ENCODE measurements at regions not wholly inside any gene's neighbourhood (a gene's known extent, or its start where the extent isn't known, plus 50 kb on each side); places are given as distances from the start of the nearest gene placed in this dataset.

DNA sequence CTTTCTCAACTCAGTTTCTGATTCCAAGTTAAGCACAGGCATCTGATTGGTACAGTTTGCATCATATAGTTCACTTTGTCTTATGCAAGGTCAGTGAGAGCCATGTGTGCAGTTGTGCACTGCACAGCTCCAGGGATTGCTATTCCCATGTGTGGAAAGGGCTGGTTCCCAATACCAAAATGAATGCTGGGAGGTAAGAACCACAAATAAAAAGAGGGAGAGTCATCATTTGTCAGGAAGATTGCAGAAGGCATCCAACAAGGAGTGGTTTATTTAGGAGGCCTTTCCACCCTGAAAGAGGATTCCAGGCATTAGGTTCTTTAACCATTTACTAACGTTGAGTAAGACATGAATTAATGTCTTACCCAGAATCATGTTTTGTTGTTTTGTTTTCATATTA, 141.2 kb upstream of the ST6GAL2 start:
- no peak for DNase-seq

DNA sequence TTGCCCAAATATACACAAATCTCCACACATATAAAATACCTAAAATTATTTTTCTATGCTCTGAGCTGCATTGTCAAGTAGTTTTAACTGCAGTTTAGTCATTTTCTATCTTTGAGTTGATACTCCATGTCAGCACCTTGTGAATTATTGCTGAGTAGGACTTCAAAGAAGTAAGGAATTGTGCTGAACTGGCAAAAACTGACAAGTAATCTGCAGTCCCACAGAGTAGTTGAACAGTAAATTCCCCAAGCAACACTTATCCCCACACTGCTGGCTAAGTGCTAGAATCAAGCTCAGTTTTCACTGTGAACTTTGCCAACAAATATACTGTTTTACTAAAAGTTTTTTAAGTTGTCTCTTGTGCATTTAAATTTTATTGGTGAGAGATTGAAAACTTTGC, 141.8 kb upstream of the ST6GAL2 start:
- DNase-seq: no peak

DNA sequence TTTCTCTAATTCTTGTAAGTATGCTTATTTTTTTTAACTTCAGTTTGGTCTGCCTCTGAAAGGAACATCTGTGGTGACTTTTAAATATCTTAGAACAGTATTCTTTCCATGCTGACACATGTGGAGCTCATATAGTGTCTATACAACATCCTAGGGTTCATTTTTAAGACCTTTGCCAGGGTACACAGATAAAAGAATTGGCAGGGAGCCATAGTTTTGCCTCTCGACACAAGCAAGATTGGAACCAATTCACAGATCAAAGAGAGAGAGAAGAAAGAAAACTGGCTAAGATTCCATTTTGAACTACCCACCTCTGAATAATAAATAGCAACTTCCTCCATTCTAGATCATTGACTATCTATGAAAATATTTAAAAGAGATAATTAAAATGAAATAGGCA, 142.7 kb upstream of the ST6GAL2 start:
- no peak for DNase-seq

DNA sequence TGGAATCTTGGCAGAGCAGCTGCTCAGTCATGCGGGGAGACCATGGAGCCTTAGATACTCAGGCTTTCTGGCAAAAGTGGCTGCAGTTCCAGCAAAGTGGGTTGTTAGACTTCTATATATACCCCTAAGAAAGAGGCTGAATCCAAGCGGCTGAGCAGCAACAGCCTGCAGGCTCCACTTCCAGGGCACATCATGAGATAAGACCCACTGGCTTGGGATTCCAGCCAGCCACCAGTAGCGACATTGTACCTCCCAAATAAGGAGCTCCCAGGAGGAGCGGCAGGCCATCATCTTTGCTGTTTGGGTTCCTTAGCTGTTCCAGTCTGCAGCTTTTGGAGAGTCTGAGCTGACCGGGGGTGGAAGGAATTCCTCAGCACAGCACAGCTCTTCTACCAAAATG, 150.3 kb upstream of the ST6GAL2 start:
- DNase-seq: no peak

DNA sequence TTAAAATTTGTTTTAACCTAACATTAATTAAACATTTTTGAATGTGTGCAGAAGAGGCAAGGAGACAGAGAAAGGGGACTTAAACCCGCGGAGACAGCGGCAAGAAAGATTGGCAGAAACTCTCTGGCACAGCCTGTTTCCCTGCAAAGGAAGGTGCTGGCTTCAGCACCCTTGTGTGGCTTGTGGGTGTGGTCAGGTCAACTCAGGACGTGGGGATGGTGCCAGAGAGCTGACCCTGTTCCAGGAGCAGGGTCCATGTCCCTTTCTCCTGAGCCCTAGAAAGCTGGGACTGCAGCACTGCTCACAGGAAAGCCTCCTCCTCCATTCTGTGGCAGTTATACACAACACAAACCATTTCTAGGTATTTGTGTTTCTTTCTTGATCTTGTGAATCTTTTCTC, 176.2 kb upstream of the ST6GAL2 start:
- no peak for DNase-seq

DNA sequence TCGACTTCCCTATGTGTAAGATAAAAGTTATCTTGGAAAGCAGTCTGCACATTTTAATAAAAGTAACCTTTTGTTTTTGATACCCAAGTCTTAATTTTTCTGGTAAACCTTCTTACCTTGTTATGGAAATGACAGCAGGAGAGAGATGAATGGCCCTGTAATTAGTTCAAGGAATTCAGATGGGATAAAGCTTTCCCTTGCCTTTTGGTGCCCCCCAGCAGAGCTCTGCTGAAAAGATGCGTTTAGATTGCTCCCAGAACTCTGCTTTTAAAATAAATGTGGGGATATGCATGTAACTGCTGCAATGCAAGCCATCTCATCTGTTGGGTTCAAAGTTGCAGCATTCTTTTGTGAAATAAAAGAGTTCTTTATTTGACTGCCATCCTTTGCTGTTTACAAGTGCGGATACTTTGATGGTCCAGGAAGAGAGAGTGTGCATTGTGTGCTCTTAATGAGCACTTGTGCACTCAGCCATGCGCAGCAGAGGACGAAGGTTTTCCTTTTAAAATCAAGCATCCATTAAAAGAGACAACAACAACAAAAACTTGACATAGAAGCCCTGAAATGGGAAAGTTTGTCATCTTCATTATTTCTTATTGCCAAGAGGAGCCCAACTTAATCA, 176.7 kb upstream of the ST6GAL2 start:
- DNase-seq: no peak

DNA sequence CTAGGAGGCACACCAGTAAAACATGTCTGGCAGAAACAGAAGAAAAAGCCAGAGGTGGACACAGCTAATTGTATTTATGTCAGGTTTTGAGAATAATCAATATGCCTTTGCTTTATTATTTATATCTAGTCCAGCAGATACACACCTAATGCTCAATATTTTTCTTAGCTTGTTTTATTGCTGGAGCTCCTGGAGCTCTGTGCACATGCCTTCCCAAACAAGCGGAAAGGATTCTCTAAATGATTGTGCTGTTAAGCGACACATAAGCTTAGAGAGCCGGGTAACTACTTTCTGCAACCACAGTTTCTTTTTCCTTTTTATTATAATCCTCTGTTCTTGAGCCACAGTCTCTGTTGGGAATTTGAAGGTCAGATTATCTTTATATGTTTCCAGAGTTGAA, 177.3 kb upstream of the ST6GAL2 start:
- DNase-seq: no peak

DNA sequence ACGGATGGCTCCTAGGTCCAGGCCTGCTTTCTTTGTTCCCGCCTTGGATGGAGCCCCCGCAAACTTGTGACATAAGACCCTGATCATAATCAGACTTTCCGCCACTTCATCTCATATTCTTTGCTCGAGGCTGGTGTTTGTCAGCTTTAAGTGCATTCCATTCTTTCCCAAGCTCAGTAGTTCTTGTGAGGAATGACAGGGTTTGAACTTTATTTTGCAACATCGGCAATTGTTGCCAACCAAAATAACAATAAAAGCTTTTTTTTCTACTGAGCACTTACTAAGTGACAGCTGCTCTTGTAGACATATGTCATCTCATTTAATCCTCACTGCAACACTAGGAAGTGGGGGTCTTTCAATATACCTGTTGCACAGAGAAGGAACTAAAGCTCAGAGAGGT, 178.8 kb upstream of the ST6GAL2 start:
- no peak for DNase-seq

DNA sequence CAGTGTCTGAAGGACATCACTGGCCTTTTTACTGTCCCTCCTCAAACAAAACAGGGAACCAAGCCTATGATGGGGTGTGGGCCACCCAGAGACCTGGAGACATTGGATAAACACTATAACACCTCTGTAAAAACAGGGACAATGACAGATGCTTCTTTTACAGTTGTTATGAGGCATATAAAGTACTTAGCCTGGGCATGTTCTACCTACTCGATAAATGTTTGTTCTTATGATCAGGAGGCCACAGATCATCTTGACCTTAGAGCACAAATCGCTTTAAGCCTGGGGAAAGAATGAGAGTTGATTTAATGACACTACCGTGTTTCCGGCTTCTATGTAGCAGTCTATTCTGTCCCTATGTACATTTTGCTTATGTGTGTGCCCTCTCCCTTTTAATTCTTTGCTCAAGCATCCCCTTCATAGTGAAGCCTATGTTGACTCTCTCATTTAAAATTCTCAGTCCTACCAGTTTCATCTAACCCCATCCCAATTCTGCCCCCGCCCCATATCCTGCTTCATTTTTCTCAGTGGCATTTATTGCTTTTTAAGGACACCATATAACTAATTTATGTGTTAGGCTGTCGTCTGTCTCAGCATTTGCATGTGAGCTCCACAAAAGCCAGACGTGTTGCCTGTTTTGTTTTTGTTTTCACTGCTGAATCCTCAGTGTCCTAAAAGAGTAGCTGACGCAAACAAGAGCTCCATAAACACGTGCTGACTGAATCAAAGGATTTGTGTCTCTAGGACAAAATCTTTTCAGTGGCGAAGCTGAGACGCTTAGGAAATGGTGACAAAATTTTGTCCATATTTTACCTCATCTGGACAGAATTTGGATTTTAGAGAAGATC, 182.3 kb upstream of the ST6GAL2 start:
- no peak for DNase-seq

DNA sequence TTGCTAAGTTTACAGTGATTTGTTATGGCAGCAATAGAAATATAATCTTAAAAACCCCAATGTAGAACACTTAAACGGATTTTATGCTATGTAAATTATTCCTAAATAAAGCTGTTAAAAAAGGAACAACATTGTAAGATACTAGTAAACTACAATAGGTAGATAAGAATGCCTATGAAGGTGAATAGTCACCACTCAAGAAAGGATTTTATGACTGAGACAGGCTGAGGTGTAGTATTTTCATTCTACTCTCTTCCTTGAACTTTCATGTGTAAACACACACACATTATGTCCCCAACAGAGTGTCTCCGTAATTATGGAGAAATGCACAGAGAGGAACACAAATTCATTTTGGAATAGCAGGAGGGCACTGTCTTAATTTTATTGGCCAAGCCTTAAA, 183.9 kb upstream of the ST6GAL2 start:
- no peak for DNase-seq

DNA sequence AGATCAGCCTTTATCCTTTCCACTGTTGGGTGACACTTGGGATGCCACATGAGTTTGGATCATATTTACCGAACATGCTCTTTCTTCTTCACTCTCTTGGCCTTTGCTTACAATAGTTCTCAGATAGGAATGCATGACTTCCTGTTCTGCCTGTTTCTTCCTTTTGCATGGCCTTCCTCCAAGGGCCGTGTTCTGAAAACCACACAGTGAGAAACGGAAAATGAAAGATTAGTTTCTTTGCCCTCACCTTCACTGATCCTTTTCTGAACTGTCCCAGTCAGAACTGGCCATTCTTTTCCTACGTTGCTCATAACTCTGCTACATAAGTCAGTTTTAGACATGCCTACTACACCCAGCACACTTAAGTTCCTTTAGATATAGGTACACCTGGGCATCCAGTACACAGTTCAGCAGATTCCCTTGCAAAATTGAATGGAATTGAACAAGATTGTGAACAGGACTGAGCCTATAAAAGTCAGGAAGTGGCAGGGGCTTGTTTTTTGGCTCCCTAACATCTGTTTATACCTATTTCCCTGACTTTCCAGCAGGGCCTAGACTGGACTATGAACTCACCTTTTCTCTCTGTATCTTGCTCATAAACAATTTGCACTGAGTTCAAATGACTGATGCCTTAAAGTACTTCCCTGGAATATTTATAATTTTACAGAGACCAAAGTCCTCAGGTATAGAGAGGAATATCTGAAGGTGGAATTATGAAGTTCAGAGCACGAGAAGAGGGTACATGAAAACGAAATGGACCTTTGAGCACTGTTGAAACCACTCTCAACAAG, 186.4 kb upstream of the ST6GAL2 start:
- DNase-seq: no peak

DNA sequence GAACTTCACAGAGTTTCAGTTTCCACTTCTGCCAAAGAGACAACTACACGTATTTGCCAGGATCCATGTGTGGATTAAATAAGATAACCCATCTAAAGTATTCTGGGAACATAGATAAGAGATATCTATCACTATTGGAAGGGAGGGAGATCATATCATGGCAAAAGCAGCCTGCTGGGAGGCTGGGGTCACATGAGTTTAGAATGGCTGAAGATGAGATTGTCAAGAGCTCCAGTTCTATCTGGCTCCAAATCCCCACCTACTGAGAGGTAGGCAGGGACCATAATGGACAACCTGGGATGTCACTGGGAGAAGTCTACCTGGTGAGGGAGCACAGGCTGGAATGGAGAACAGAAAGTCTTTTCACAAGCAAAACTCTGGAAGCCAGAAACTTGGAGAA, 192.6 kb upstream of the ST6GAL2 start:
- no peak for DNase-seq

DNA sequence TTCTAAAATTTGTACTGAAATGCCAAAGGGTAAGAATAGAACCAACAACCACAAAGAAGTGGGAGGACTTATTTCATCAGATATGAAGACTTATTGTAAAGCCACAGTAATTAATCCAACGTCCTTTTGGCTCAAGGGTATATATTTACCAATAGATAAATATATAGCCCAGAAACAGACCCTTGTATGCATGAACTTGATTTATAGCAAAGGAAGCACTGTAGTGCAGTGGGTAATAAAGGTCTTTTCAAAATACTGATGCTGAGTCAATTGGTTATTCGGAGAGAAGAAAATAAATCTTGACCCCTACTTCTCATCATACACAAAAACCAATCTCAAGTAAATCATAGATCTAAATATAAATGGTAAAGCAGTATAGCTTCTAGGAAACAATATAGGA, 200.5 kb upstream of the ST6GAL2 start:
- DNase-seq: no peak

DNA sequence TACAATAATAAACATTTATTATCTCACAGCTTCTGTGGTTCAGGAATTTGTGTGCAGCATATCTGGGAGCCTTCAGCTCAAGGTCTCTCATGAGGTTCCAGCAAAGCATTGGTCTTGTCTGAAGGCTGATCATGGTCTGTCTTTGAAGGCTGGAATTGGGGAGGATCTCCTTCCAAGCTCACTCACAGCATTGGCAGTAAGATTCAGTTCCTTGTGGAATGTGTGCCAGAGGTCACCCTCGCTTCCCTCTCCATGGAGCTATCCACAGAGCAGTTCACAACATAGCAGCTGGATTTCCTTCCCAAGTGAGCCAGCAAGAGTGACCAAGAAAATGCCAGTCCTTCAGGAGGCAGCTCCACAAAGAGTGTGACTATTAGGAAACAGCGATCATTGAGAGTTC, 202.2 kb upstream of the ST6GAL2 start:
- no peak for DNase-seq

DNA sequence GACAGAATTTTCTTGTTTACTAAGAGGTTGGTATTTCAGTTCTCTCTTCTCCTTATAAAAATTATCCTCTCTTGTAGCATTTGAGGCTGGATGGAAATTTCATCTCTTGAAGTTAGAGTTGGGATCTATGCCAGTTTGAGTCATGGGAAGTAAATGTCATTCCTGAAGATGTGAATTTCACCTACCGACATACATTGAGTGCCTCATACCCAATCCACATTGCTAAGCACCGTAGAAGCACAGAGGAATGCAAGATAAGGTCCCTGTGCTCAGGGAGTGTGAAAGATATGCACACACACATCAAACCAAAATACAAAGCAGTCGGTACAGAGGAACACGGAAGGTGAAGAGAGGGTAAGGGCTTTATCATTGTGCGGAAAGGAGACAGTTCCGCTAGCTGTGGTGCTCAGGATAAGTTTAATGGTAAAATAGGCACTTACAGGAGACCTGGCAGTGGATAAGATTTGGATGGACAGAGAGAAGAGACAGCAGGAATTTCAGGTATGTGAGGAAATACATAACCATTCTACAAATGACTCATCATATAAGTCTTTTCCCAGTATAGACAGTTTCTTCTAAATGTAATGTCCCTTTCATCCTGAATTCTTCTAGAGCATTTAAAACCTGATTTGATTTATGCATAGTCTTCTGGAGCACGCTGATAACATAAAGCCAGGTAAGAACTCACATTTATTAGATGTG, 205.3 kb upstream of the ST6GAL2 start:
- no peak for DNase-seq

DNA sequence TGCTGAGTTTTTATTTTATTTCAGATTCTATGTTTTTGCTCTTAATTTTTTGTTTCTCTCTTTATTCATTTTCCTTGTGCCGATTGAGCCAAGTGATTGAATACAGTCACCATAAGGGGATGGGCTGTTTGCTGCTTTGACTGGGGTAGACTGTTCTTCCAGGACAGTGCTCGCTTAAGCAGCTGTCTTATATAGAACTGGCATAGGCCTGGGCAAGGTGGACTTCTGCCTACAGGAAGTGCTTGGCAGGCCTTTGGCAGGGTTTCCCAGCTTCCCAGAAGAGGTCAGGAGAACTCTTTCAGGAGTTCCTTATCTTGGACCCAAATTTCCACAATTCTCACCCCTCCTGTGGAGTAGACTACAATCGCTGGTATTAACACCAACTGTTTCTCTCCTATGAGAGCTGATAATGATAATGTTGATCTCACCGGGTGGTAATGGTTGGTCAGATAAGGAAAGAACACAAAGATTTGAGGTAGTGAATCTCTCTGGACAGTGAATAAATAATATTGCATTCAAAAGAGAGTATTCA, 207.5 kb upstream of the ST6GAL2 start:
- DNase-seq: no peak

DNA sequence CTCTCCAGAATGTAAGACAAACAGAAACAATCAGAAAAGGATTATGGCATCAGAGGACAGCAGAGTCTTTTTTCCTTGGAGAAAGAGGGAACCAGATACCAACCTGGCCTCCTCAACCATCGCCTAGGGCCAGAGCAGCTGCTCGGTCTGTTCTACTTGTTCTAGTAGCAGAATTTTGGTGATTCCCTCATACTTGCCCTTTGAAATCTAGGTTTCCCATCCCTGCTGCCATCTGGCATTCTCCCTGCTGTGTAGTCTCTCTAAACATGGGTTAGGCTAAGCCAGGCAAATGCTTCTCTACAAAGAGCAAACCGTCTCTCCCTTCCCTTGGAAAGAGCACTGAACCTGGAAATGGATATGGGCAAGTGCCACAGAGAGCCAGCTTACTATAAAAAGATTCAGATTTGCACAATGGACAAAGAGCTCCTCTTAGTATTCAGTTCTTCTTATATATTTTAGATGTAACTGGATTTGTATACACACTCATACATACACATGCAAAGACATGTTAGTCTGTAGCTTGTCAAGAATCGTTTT, 208.6 kb upstream of the ST6GAL2 start:
- no peak for DNase-seq

DNA sequence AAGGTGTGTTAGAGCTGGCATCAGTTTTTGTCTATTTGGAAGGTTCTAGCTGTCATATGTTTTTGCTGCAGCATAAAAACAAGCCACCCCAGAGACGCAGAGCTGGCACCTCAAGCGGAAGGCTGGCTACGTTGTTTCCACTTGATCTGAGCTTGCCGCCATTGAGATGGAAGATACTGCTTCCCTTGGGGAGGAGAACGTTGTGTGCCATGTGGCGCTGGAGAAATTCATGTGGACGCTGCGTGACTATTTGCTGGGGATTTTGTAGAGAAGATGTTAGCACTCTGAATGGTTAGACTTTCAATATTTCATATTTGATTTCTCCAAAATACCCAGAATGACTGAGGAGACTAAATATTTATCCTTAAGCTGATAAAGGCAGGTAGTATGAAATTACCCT, 216.2 kb upstream of the ST6GAL2 start:
- DNase-seq: no peak

DNA sequence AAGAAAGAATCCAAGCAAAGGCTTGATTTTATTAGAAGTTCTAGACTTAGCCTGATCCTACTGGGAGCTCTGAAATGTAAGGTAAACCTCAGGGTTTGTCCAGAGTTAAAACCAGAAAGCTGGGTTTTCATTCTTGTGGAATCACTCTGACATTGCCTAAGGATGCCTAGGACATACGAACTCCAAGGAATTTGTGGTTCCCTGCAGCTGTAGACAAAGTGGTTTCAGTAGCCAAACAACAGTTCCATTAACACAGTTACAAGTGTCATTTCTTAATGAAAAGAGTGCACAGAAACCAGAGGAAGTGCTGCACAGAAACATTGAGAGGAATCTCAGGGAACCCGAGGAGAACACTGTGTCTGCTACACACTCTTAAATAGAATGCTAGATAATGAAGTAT, 221.4 kb upstream of the ST6GAL2 start:
- no peak for DNase-seq

DNA sequence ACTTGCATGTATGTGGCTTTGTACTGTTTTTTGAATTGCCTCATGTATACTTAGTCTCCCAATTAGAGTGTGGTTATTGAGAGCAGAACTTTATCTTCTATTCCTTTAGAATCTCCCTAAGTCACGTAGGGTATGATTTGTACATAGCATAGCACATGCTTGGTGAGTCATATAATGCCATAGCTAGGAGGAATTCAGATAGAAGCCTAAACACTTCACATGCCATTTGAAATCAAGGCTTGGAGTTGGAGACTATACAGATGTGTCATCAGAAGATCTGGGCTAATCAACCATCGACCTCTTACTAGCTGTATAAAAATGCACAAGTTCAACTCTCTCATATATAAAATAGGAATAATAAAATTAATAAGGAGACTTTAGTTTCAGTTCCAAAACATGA, 222.6 kb upstream of the ST6GAL2 start:
- no peak for DNase-seq

DNA sequence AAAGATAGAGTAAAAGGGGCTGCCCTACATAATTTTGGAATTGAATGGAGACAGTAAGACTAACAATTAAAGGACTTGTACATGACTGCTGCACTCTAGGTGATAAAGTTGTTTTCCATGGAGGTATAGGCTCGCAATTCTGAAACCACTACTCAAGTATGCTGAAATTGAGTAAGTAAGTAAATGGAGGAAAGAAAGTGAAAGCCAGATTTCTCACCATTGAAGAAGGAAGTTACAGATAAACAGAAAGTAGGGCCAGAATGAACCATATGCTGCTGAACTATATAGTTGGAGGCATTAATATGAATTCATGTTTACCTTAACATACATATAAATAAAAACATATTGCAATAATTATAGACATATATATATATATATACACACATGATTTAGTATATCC, 225.7 kb upstream of the ST6GAL2 start:
- no peak for DNase-seq

DNA sequence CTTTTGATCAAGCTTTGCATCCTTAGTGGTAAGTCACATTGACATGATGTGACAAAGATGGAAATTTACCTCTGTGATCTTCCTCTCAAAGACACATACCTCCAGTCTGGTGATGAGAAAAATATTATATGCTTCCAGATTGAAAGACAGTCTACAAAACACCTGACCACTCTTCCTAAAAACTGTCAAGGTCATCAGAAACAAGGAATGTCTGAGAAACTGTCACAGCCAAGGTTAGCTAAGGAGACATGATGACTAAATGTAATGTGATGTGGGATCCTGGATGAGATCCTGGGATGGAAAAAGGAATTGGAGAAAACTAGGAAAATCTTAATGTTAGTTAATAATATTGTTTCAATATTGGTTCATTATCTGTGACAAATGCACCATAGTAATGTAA, 226.6 kb upstream of the ST6GAL2 start:
- DNase-seq: no peak

DNA sequence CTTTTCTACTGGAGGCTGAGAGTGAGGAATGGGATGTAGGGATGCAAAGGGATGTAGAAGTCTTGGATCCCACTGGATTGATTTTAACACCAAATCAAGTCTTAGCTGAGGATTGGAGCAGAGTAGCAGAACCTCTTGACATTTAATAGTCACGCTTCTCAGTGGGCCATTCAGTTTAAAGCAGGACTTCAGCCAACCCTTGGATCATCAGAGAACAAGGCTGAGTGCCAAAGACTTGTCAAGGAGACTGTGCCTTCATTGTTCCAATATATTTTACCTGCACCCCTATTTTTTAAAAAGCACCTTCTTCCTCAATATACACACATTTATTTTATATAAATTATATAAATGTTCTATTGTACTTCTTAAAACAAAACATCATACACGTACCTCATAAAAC, 242.4 kb upstream of the ST6GAL2 start:
- no peak for DNase-seq

All from NCI-H524 treated with DMSO at 0.1 percent for 48 hours (cell line).